ENCODE measurements at regions not wholly inside any gene's neighbourhood (a gene's known extent, or its start where the extent isn't known, plus 50 kb on each side); places are given as distances from the start of the nearest gene placed in this dataset.
A peak's percentile ranks its signal among the peaks of the same experiment; 100 is the strongest.
"Not testable (repeated sequence)": the region's sequence is repeated elsewhere in the genome, so short reads cannot be mapped to it uniquely, and the experiment has no call there.

DNA sequence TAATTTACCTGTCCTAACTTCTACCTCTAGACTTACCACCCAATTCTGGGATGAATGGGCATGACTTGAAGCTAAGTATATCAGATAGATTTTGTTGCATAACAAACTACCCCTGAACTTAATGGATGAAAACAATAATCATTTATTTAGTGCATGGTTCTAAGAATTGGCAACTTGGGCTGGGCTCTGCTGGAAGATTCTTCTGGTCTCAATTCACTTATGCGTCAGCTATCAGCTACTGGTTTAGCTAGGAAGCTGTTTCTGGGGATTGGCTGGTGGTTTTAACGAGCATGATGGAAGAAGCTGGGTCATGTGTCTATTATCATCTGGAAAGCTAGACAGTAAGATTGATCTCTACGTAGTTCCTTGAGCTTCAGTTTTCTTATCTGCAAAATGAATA, 77.3 kb upstream of the LMCD1 start:
- no peak for DNase-seq
- WGBS, 2 experiments (ENCODE audit: low coverage in 1 of 2, low lambda C conversion rate in 2 of 2, missing lambda C conversion rate in 2 of 2): 81 to 84% methylated on average over 3 of the region's 3 CpGs
- no peaks in the 10 kb centered on the region for H3K9me3 ChIP-seq (ENCODE audit: low read depth)

DNA sequence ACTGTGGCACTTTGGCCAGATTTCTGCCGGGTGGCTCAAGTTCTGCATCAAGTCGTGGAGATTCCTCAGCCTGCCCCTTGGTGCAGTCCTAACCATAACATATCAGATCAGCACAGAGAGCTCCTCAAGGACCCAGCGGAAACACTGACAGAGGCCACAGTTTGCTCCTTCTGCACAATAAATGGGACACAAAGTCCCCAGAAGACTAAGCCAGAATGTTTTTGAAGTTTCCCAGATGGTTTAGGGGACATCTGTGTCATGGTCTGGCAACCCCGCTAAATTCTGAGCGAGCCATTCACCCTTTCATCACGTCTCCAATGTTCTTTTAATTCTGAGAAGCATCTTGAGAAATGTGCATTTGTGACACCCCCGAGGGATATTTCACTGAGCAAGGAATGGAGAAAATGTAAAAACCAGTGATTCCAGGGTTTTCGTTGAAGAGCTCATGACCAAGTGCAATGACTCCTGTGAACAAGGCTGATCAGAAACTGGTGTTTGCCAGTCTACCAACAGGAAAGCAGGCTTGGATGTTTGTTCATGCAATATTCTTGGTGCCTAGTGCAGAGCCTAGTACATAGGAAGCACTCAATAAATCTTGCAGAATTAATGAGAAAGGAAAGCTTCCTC, 64.8 kb upstream of the LMCD1 start:
- no peaks in the 10 kb centered on the region for H3F3A ChIP-seq (ENCODE audit: insufficient read depth)
- H3K79me2 ChIP-seq (ENCODE audit: insufficient read depth): no peaks in the 10 kb centered on the region
- no peak for DNase-seq
- in situ Hi-C loops (cut with MboI): no loop called here
- no peak overlapping the region for H3K4me2 ChIP-seq (ENCODE audit: unreplicated experiment)
- no peaks in the 10 kb centered on the region for H3K9me2 ChIP-seq (ENCODE audit: insufficient read depth)
- no peaks in the 10 kb centered on the region for H3K4me1 ChIP-seq (ENCODE audit: insufficient read depth)
- 9 to 11% methylated on average over 8 of the region's 8 CpGs for WGBS, 2 experiments (ENCODE audit: low coverage in 1 of 2, low lambda C conversion rate in 2 of 2, missing lambda C conversion rate in 2 of 2)
- no peak overlapping the region for H3K4me3 ChIP-seq
- no peak overlapping the region for H3K9ac ChIP-seq
- no peaks in the 10 kb centered on the region for H3K36me3 ChIP-seq (ENCODE audit: low read depth)
- H3K27me3 ChIP-seq (replicated peaks; ENCODE audit: insufficient read depth): no peaks in the 10 kb centered on the region
- TF ChIP-seq EZH2phosphoT487 (IDR thresholded peaks at IDR 0.05; ENCODE audit: insufficient read depth, low read depth) (no peak), EZH2 (IDR thresholded peaks at IDR 0.05; ENCODE audit: insufficient read depth, poor library complexity, severe bottlenecking) (no peak)
- no peak overlapping the region for H3K27ac ChIP-seq
- no peaks in the 10 kb centered on the region for H4K20me1 ChIP-seq (ENCODE audit: insufficient read depth)
- no peaks in the 10 kb centered on the region for H3K9me3 ChIP-seq (ENCODE audit: low read depth)
- H2AFZ ChIP-seq: 0 out of 2 replicates have a peak overlapping the region, but pooled peaks have one; percentile 20

More for the DNA sequence above, 77.3 kb upstream of the LMCD1 start:
- Histone ChIP-seq H3K4me2 (ENCODE audit: unreplicated experiment) (no peak overlapping the region), H2AFZ (no peak overlapping the region), H3K4me3 (no peak overlapping the region), H3K36me3 (ENCODE audit: low read depth) (no peaks in the 10 kb centered on the region), H3K9ac (no peak overlapping the region), H3K79me2 (ENCODE audit: insufficient read depth) (no peaks in the 10 kb centered on the region), H3K4me1 (ENCODE audit: insufficient read depth) (peaks cover 11% of the 10 kb centered on the region), H4K20me1 (ENCODE audit: insufficient read depth) (no peaks in the 10 kb centered on the region), H3K27ac (no peak overlapping the region), H3K9me2 (ENCODE audit: insufficient read depth) (no peaks in the 10 kb centered on the region), H3K27me3 (replicated peaks; ENCODE audit: insufficient read depth) (no peaks in the 10 kb centered on the region), H3F3A (ENCODE audit: insufficient read depth) (peaks cover 5% of the 10 kb centered on the region; the same call in 1 of the 2 replicates)
- TF ChIP-seq EZH2 (IDR thresholded peaks at IDR 0.05; ENCODE audit: insufficient read depth, poor library complexity, severe bottlenecking) (no peak), EZH2phosphoT487 (IDR thresholded peaks at IDR 0.05; ENCODE audit: insufficient read depth, low read depth) (no peak)
- in situ Hi-C loops (cut with MboI): no loop called here

DNA sequence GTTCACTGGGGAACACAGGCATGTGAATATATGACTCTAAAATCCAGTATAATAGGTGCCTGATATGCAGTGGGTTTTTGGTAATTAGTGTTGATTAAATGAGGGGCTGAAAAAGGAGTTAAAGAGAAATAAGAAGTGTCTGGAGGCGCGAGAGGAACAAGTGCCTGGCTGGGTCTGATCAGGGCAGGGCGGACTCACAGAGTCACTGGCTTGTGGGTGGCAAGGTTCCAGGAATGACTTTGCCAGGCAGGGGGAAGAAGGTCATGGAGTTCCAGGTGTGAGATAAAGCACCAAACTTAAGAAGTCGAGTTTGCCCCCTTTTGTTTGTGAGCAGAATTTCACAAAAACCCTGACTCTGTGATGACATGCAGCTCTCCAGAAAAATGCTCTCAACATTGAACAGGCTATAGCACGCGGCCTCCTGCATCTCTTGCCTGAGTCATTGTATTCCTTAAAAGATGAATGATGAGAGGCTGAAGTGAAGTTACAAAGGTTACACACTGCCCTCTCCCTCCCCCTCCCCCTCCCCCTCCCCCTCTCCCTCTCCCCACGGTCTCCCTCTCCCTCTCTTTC, 63.0 kb upstream of the LMCD1 start:
- no peak overlapping the region for H3K4me2 ChIP-seq (ENCODE audit: unreplicated experiment)
- H3K79me2 ChIP-seq (ENCODE audit: insufficient read depth): no peaks in the 10 kb centered on the region
- in situ Hi-C loops (cut with MboI): no loop called here
- TF ChIP-seq EZH2phosphoT487 (IDR thresholded peaks at IDR 0.05; ENCODE audit: insufficient read depth, low read depth): no peak
- H3K9me3 ChIP-seq (ENCODE audit: low read depth): no peaks in the 10 kb centered on the region
- H3K9ac ChIP-seq: no peak overlapping the region
- H3K27ac ChIP-seq: no peak overlapping the region
- no peak overlapping the region for H3K4me3 ChIP-seq
- no peaks in the 10 kb centered on the region for H4K20me1 ChIP-seq (ENCODE audit: insufficient read depth)
- H3K27me3 ChIP-seq (replicated peaks; ENCODE audit: insufficient read depth): no peaks in the 10 kb centered on the region
- no peak overlapping the region for H2AFZ ChIP-seq
- H3K4me1 ChIP-seq (ENCODE audit: insufficient read depth): peaks cover 15% of the 10 kb centered on the region
- no peaks in the 10 kb centered on the region for H3K9me2 ChIP-seq (ENCODE audit: insufficient read depth)
- 62 to 72% methylated on average over 6 to 7 of the region's 7 CpGs for WGBS, 2 experiments (ENCODE audit: low coverage in 1 of 2, low lambda C conversion rate in 2 of 2, missing lambda C conversion rate in 2 of 2)
- H3F3A ChIP-seq (ENCODE audit: insufficient read depth): peaks cover 9% of the 10 kb centered on the region; the same call in 1 of the 2 replicates
- no peak for DNase-seq
- no peaks in the 10 kb centered on the region for H3K36me3 ChIP-seq (ENCODE audit: low read depth)

DNA sequence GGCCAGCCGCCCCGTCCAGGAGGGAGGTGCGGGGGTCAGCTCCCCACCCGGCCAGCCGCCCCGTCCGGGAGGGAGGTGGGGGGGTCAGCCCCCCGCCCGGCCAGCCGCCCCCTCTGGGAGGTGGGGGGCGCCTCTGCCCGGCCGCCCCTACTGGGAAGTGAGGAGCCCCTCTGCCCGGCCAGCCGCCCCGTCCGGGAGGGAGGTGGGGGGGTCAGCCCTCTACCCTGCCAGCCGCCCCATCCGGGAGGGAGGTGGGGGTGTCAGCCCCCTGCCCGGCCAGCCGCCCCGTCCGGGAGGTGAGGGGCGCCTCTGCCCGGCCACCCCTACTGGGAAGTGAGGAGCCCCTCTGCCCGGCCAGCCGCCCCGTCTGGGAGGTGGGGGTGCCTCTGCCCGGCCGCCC, 61.5 kb upstream of the LMCD1 start:
- peaks cover 20% of the 10 kb centered on the region for H3F3A ChIP-seq (ENCODE audit: insufficient read depth)
- not testable (repeated sequence) for H3K36me3 ChIP-seq (ENCODE audit: low read depth); H3K4me3 ChIP-seq; H3K27me3 ChIP-seq (replicated peaks; ENCODE audit: insufficient read depth); H3K9ac ChIP-seq; H3K9me3 ChIP-seq (ENCODE audit: low read depth); H3K79me2 ChIP-seq (ENCODE audit: insufficient read depth); H3K27ac ChIP-seq; H2AFZ ChIP-seq; DNase-seq; H4K20me1 ChIP-seq (ENCODE audit: insufficient read depth); H3K4me2 ChIP-seq (ENCODE audit: unreplicated experiment); H3K9me2 ChIP-seq (ENCODE audit: insufficient read depth)
- peaks cover 28% of the 10 kb centered on the region for H3K4me1 ChIP-seq (ENCODE audit: insufficient read depth)
- 90% methylated on average over 23 of the region's 30 CpGs; no CpG with 5 or more reads in 1 of the 2 experiments for WGBS, 2 experiments (ENCODE audit: low coverage in 1 of 2, low lambda C conversion rate in 2 of 2, missing lambda C conversion rate in 2 of 2)
- in situ Hi-C loops (cut with MboI): loop anchor here (5.0 kb wide), 1 partner anchor 167 kb away; no protein-coding TSS in a partner anchor

Measured in GM23248 (cell line).